ENCODE measurements at regions not wholly inside any gene's neighbourhood (a gene's known extent, or its start where the extent isn't known, plus 50 kb on each side); places are given as distances from the start of the nearest gene placed in this dataset.

DNA sequence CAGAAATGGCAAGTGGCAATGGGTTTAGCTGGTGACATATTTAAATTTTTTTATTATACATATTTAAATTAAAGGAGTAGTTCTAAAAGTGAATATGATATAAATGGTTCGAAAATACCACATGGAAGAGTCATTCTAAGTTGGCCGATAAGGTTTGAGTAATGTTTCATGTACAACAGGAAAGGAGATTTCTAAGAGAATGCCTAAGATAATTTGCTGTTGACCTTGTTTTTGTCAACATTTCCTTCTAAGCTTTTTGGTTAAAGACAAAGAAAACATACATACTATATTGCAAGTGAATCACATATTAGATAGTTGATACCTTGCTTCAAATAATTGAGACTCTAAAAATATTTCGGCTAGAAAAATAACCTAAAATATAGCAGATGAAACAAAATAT is 526.6 kb upstream of the SLIT2 start:
- Histone ChIP-seq H3K27me3 (ENCODE audit: insufficient read depth, low read length) (no peaks in the 10 kb centered on the region), H2AFZ (ENCODE audit: low read length, unreplicated experiment) (no peak overlapping the region)

DNA sequence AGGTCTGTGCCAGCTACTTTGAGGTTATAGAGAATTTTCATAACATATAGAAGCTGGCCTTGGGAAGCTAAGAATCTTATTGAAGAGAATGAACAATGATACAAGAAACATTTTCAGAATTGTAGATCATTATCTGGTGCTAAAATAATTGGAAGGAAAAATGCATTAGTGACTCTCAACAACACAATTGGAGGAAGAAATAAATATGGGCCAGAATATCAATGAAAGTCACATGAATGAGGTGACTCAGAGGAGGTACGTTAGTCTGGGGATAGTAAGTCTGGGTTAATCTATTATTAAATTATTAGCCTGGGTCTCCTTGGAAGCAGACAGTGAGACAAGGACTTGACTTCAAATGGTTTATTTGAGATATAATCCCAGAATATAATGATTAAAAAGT is 529.3 kb upstream of the SLIT2 start:
- Histone ChIP-seq H3K36me3 (ENCODE audit: insufficient read depth, low read length) (no peaks in the 10 kb centered on the region), H3K79me2 (ENCODE audit: control insufficient read depth, insufficient read depth, low read length, unreplicated experiment) (no peaks in the 10 kb centered on the region), H3K27me3 (ENCODE audit: insufficient read depth, low read length) (no peaks in the 10 kb centered on the region)

More for the DNA sequence above, 526.6 kb upstream of the SLIT2 start:
- no peak overlapping the region for H3K4me3 ChIP-seq (ENCODE audit: low read depth, low read length)
- no peaks in the 10 kb centered on the region for H3K79me2 ChIP-seq (ENCODE audit: control insufficient read depth, insufficient read depth, low read length, unreplicated experiment)
- peaks cover 7% of the 10 kb centered on the region for H3K4me1 ChIP-seq (ENCODE audit: control insufficient read depth, insufficient read depth, low read length, unreplicated experiment)
- no peak overlapping the region for H3K27ac ChIP-seq (ENCODE audit: low read depth, low read length)
- H3K36me3 ChIP-seq (ENCODE audit: insufficient read depth, low read length) = no peaks in the 10 kb centered on the region

DNA sequence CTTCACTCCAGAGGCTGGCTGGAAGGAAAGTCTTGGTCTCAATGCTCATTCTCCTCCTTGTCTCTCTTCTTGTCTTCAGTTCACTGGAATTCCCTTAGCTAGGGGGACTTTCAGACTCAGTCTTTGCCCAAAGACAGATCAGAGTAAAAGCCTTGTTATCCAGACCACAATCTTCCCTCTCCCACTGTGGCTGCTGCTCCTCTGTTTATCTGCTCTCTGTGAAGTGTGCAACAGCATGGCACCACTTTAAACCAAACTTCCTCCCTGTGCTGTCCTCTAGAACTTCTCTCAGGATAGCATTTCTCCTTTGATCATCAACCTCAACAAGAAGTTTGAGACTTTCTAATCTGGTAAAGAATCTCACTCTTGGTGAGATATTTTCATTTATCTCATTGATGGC is 530.1 kb upstream of the SLIT2 start:
- no peaks in the 10 kb centered on the region for H3K36me3 ChIP-seq (ENCODE audit: insufficient read depth, low read length)
- no peaks in the 10 kb centered on the region for H3K4me1 ChIP-seq (ENCODE audit: control insufficient read depth, insufficient read depth, low read length, unreplicated experiment)
- H3K79me2 ChIP-seq (ENCODE audit: control insufficient read depth, insufficient read depth, low read length, unreplicated experiment) = no peaks in the 10 kb centered on the region
- no peak overlapping the region for H3K27ac ChIP-seq (ENCODE audit: low read depth, low read length)
- no peak overlapping the region for H2AFZ ChIP-seq (ENCODE audit: low read length, unreplicated experiment)
- H3K4me3 ChIP-seq (ENCODE audit: low read depth, low read length) = no peak overlapping the region
- H3K27me3 ChIP-seq (ENCODE audit: insufficient read depth, low read length) = no peaks in the 10 kb centered on the region

More for the DNA sequence above, 529.3 kb upstream of the SLIT2 start:
- Histone ChIP-seq H3K27ac (ENCODE audit: low read depth, low read length) (no peak overlapping the region), H2AFZ (ENCODE audit: low read length, unreplicated experiment) (no peak overlapping the region), H3K4me1 (ENCODE audit: control insufficient read depth, insufficient read depth, low read length, unreplicated experiment) (no peaks in the 10 kb centered on the region), H3K4me3 (ENCODE audit: low read depth, low read length) (no peak overlapping the region)

DNA sequence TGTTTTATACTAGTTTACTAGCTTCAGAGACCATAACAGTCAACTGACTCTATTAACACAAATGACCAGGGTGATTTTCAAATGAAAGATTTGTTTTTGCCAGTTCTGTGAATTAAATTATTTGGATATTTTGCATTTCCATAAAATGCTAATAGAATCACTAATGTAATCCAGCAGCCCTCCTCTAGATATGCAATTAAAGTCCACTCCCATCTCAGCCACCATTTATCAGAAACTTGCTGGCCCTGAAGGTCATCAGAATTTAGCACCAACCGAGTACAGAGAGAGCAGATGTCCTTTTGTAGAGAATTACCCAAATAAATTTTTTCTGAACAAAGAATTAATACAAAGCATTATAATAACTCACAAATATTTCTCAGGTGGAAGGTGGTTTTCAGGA is 531.1 kb upstream of the SLIT2 start:
- Histone ChIP-seq H3K4me1 (ENCODE audit: control insufficient read depth, insufficient read depth, low read length, unreplicated experiment) (no peaks in the 10 kb centered on the region), H3K36me3 (ENCODE audit: insufficient read depth, low read length) (no peaks in the 10 kb centered on the region), H3K4me3 (ENCODE audit: low read depth, low read length) (no peak overlapping the region), H3K27me3 (ENCODE audit: insufficient read depth, low read length) (no peaks in the 10 kb centered on the region), H3K79me2 (ENCODE audit: control insufficient read depth, insufficient read depth, low read length, unreplicated experiment) (no peaks in the 10 kb centered on the region), H2AFZ (ENCODE audit: low read length, unreplicated experiment) (no peak overlapping the region), H3K27ac (ENCODE audit: low read depth, low read length) (no peak overlapping the region)

DNA sequence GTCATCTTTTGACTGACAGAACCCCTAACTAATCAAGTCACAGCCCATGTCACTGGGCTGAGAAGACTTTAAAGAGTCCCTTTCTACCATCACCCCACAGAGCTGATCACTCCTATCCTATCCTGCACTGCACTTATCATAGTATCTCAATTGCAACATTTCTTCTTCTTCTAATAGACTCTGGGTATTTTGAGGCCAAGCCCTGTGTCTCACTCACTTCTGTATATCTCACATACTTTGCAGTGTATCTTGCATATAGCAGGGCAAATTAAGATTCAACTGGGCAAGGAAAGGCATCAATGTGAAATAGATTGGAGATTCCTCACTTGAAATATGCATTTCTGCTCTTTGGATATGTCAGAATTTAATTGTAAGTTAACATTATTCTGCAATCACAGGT is 531.5 kb upstream of the SLIT2 start:
- H3K27me3 ChIP-seq (ENCODE audit: insufficient read depth, low read length) = no peaks in the 10 kb centered on the region
- no peaks in the 10 kb centered on the region for H3K36me3 ChIP-seq (ENCODE audit: insufficient read depth, low read length)
- H2AFZ ChIP-seq (ENCODE audit: low read length, unreplicated experiment) = no peak overlapping the region
- H3K27ac ChIP-seq (ENCODE audit: low read depth, low read length) = no peak overlapping the region
- no peaks in the 10 kb centered on the region for H3K4me1 ChIP-seq (ENCODE audit: control insufficient read depth, insufficient read depth, low read length, unreplicated experiment)
- no peaks in the 10 kb centered on the region for H3K79me2 ChIP-seq (ENCODE audit: control insufficient read depth, insufficient read depth, low read length, unreplicated experiment)
- H3K4me3 ChIP-seq (ENCODE audit: low read depth, low read length) = no peak overlapping the region

DNA sequence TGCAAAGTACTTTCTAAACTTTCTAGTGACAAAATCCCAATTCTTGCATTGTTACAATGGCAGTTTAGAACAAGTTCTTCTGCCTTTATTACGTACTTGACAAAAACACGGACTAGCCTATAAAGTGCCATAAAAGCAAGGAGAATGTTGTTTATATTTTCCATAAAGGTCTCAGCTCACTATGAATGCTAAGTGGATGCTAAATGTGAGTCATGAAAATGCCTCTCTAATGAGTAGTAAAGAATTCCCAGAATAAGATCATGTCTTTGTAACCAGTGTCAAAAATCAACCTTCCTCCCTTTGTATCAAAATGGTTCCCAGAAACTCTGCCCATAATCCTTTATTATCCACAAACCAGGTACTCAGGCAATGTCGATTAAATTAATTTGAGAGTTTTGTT is 539.8 kb upstream of the SLIT2 start:
- Histone ChIP-seq H3K27ac (ENCODE audit: low read depth, low read length) (peak overlapping the region; percentile 29), H3K4me3 (ENCODE audit: low read depth, low read length) (no peak overlapping the region), H3K27me3 (ENCODE audit: insufficient read depth, low read length) (no peaks in the 10 kb centered on the region), H3K4me1 (ENCODE audit: control insufficient read depth, insufficient read depth, low read length, unreplicated experiment) (peaks cover 19% of the 10 kb centered on the region), H3K36me3 (ENCODE audit: insufficient read depth, low read length) (no peaks in the 10 kb centered on the region), H3K79me2 (ENCODE audit: control insufficient read depth, insufficient read depth, low read length, unreplicated experiment) (no peaks in the 10 kb centered on the region), H2AFZ (ENCODE audit: low read length, unreplicated experiment) (peak overlapping the region; percentile 68)

DNA sequence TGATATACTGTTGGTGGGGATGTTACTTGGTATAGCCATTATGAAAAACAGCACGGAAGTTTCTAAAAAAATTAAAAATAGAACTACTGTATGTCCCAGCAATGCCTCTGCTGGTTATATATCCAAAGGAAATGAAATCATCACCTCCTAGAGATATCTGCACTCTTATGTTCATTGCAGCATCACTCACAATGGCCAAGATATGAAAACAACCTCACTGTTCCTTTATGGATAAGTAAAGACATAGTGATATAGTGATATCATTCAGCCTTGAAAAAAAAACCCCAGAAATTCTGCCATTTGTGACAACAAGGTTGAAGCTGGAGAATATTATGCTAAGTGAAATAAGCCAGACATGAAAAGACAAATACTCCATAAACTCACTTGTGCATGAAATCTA is 543.8 kb upstream of the SLIT2 start:
- peaks cover 19% of the 10 kb centered on the region for H3K4me1 ChIP-seq (ENCODE audit: control insufficient read depth, insufficient read depth, low read length, unreplicated experiment)
- no peaks in the 10 kb centered on the region for H3K79me2 ChIP-seq (ENCODE audit: control insufficient read depth, insufficient read depth, low read length, unreplicated experiment)
- no peak overlapping the region for H3K4me3 ChIP-seq (ENCODE audit: low read depth, low read length)
- no peak overlapping the region for H2AFZ ChIP-seq (ENCODE audit: low read length, unreplicated experiment)
- H3K36me3 ChIP-seq (ENCODE audit: insufficient read depth, low read length) = no peaks in the 10 kb centered on the region
- H3K27me3 ChIP-seq (ENCODE audit: insufficient read depth, low read length) = no peaks in the 10 kb centered on the region
- no peak overlapping the region for H3K27ac ChIP-seq (ENCODE audit: low read depth, low read length)

DNA sequence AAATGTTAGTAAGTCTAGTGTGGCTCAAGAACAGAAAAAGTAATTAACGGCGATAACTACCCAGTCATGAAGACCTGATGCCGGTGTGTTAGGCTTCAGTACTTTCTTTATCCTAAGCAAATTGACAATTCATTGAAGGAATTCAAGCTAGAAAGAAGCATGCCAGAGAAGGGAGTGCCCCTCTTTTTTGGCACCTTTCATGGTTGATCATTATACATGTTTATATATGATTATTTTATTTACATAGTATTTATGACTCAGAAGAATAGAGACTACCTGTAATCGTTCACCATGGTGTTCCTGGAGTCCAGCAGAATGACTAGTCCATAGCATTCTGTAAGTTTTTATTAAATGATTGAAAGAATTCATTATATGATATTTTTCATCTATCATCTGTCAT is 548.3 kb upstream of the SLIT2 start:
- no peaks in the 10 kb centered on the region for H3K79me2 ChIP-seq (ENCODE audit: control insufficient read depth, insufficient read depth, low read length, unreplicated experiment)
- H3K4me1 ChIP-seq (ENCODE audit: control insufficient read depth, insufficient read depth, low read length, unreplicated experiment) = peaks cover 11% of the 10 kb centered on the region
- H3K27me3 ChIP-seq (ENCODE audit: insufficient read depth, low read length) = no peaks in the 10 kb centered on the region
- no peak overlapping the region for H2AFZ ChIP-seq (ENCODE audit: low read length, unreplicated experiment)
- H3K36me3 ChIP-seq (ENCODE audit: insufficient read depth, low read length) = no peaks in the 10 kb centered on the region
- H3K27ac ChIP-seq (ENCODE audit: low read depth, low read length) = no peak overlapping the region
- H3K4me3 ChIP-seq (ENCODE audit: low read depth, low read length) = no peak overlapping the region

DNA sequence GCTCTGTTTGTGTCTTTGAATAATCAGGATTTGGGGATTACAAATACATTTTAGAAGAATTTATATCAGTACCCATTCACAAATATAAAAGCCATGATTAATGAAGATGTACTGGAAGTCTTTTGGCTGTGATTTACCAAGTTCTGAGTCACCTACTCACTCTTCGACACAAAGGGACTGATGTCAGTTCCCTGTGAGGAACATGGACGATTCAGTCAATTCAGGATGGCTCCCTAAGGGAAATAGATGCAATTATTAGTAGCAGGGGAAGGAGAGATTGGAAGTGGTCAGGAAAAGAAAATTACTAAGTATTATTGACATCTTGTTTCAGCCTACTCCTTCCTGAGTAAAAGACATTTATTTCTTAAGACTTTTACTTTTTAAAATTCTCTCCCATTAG is 550.7 kb upstream of the SLIT2 start:
- no peaks in the 10 kb centered on the region for H3K36me3 ChIP-seq (ENCODE audit: insufficient read depth, low read length)
- no peak overlapping the region for H3K27ac ChIP-seq (ENCODE audit: low read depth, low read length)
- H3K4me3 ChIP-seq (ENCODE audit: low read depth, low read length) = no peak overlapping the region
- no peaks in the 10 kb centered on the region for H3K27me3 ChIP-seq (ENCODE audit: insufficient read depth, low read length)
- H3K4me1 ChIP-seq (ENCODE audit: control insufficient read depth, insufficient read depth, low read length, unreplicated experiment) = peaks cover 11% of the 10 kb centered on the region
- H3K79me2 ChIP-seq (ENCODE audit: control insufficient read depth, insufficient read depth, low read length, unreplicated experiment) = no peaks in the 10 kb centered on the region
- no peak overlapping the region for H2AFZ ChIP-seq (ENCODE audit: low read length, unreplicated experiment)

DNA sequence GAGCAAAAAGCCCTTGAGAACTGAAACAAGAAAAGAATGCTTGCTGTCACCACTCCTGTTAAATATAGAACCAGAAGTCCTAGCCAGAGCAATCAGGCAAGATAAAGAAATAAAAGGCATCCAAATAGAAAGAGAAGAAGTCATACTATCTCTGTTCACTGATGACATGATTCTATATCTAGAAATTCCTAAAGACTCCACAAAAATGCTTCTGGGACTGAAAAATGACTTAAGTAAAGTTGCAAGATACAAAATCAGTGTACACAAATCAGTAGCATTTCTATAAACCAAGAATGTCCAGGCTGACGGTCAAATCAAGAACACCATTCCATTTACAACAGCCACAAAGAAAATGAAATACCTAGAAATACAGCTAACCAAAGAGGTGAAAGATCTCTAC is 552.7 kb upstream of the SLIT2 start:
- Histone ChIP-seq H3K27ac (ENCODE audit: low read depth, low read length) (no peak overlapping the region), H3K4me3 (ENCODE audit: low read depth, low read length) (no peak overlapping the region), H3K79me2 (ENCODE audit: control insufficient read depth, insufficient read depth, low read length, unreplicated experiment) (no peaks in the 10 kb centered on the region), H3K27me3 (ENCODE audit: insufficient read depth, low read length) (no peaks in the 10 kb centered on the region), H3K4me1 (ENCODE audit: control insufficient read depth, insufficient read depth, low read length, unreplicated experiment) (peaks cover 16% of the 10 kb centered on the region), H3K36me3 (ENCODE audit: insufficient read depth, low read length) (no peaks in the 10 kb centered on the region), H2AFZ (ENCODE audit: low read length, unreplicated experiment) (no peak overlapping the region)

DNA sequence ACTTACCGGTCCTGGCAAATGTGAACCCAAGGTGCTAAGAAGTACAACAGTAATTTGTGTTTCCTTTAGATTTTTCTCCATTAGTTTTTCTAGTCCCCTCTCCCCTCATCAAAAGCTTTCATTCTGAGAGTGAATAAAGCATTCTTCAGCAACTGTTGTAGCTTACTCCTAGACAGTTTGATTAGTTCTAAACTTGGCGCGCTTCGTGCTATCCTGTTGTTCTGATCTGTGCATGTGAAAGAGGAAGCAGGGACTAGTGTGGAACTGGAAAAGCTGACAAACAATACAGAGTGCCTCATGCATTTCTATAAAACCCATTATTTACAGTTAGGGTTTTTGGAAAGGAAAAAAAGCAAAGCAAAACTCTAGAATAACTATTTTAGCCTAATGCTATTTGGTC is 556.9 kb upstream of the SLIT2 start:
- no peaks in the 10 kb centered on the region for H3K79me2 ChIP-seq (ENCODE audit: control insufficient read depth, insufficient read depth, low read length, unreplicated experiment)
- no peak overlapping the region for H2AFZ ChIP-seq (ENCODE audit: low read length, unreplicated experiment)
- no peaks in the 10 kb centered on the region for H3K36me3 ChIP-seq (ENCODE audit: insufficient read depth, low read length)
- H3K4me3 ChIP-seq (ENCODE audit: low read depth, low read length) = no peak overlapping the region
- peaks cover 14% of the 10 kb centered on the region for H3K4me1 ChIP-seq (ENCODE audit: control insufficient read depth, insufficient read depth, low read length, unreplicated experiment)
- no peak overlapping the region for H3K27ac ChIP-seq (ENCODE audit: low read depth, low read length)
- H3K27me3 ChIP-seq (ENCODE audit: insufficient read depth, low read length) = no peaks in the 10 kb centered on the region

Measured in ACC112 (cell line).